SK-N-SH treated with all-trans-retinoic acid at 6 μM for 48 hours (cell line): ENCODE measurements at regions not wholly inside any gene's neighbourhood (a gene's known extent, or its start where the extent isn't known, plus 50 kb on each side); places are given as distances from the start of the nearest gene placed in this dataset.

Source experiments
- ATAC-seq: fragments of 200-7000 bp; cut with Tn5 transposase; 3 replicates; pipeline ENCODE4 v1.9.1; 2020; ENCODE audit warnings: mild to moderate bottlenecking, moderate library complexity
- BACH2 ChIP-seq: fragments of 250-450 bp; sonication (Bioruptor Pico); IDR thresholded peaks from 2 replicates; pipeline ENCODE4 v1.9.0; 2021; ENCODE audit warnings: mild to moderate bottlenecking, borderline replicate concordance
- CREB5 ChIP-seq: fragments of 250-450 bp; sonication (Bioruptor Pico); IDR thresholded peaks from 2 replicates; pipeline ENCODE4 v1.5.1; 2020; ENCODE audit warnings: low read depth, mild to moderate bottlenecking, moderate library complexity
- CSDC2 ChIP-seq: fragments of 250-450 bp; sonication (Bioruptor Pico); IDR thresholded peaks from 2 replicates; pipeline ENCODE4 v1.5.0; 2020; ENCODE audit warnings: mild to moderate bottlenecking, moderate library complexity
- CSRNP3 ChIP-seq: fragments of 250-450 bp; sonication (Bioruptor Pico); IDR thresholded peaks from 2 replicates; pipeline ENCODE4 v1.5.1; 2021; ENCODE audit warnings: mild to moderate bottlenecking, moderate library complexity
- ESRRG ChIP-seq: fragments of 250-450 bp; sonication (Bioruptor Pico); IDR thresholded peaks from 2 replicates; pipeline ENCODE4 v1.6.1; 2021; ENCODE audit warnings: mild to moderate bottlenecking
- GLIS3 ChIP-seq: fragments of 250-450 bp; sonication (Bioruptor Pico); IDR thresholded peaks from 2 replicates; pipeline ENCODE4 v1.5.0; 2020; ENCODE audit warnings: mild to moderate bottlenecking, moderate library complexity
- ISL1 ChIP-seq: fragments of 250-450 bp; sonication (Bioruptor Pico); IDR thresholded peaks from 2 replicates; pipeline ENCODE4 v2.1.2; 2022; ENCODE audit warnings: mild to moderate bottlenecking, moderate library complexity
- OSR1 ChIP-seq: fragments of 250-450 bp; sonication (Bioruptor Pico); IDR thresholded peaks from 2 replicates; pipeline ENCODE4 v1.8.0; 2022; ENCODE audit warnings: moderate library complexity, mild to moderate bottlenecking, inconsistent platforms
- PATZ1 ChIP-seq: fragments of 250-450 bp; sonication (Bioruptor Pico); IDR thresholded peaks from 2 replicates; pipeline ENCODE4 v1.8.0; 2020; ENCODE audit warnings: mild to moderate bottlenecking, moderate library complexity, borderline replicate concordance
- POU6F1 ChIP-seq: fragments of 250-450 bp; sonication (Bioruptor Pico); IDR thresholded peaks from 2 replicates; pipeline ENCODE4 v1.8.0; 2021; ENCODE audit warnings: low read depth, mild to moderate bottlenecking, moderate library complexity, borderline replicate concordance
- PPARA ChIP-seq: fragments of 250-450 bp; sonication (Bioruptor Pico); IDR thresholded peaks from 2 replicates; pipeline ENCODE4 v1.5.0; 2020; ENCODE audit warnings: mild to moderate bottlenecking, borderline replicate concordance
- RARB ChIP-seq: fragments of 250-450 bp; sonication (Bioruptor Pico); IDR thresholded peaks from 2 replicates; pipeline ENCODE4 v1.8.0; 2021; ENCODE audit warnings: mild to moderate bottlenecking, moderate library complexity
- SNAI2 ChIP-seq: fragments of 250-450 bp; sonication (Bioruptor Pico); IDR thresholded peaks from 2 replicates; pipeline ENCODE4 v1.5.0; 2020; ENCODE audit warnings: mild to moderate bottlenecking, moderate library complexity
- TCF4 ChIP-seq: fragments of 250-450 bp; sonication (Bioruptor Pico); IDR thresholded peaks from 2 replicates; pipeline ENCODE4 v1.8.0; 2021; ENCODE audit warnings: mild to moderate bottlenecking, moderate library complexity, borderline replicate concordance
- TOX ChIP-seq: fragments of 250-450 bp; sonication (Bioruptor Pico); IDR thresholded peaks from 2 replicates; pipeline ENCODE4 v1.8.0; 2021; ENCODE audit warnings: mild to moderate bottlenecking, moderate library complexity, borderline replicate concordance
- TSHZ2 ChIP-seq: fragments of 250-450 bp; sonication (Bioruptor Pico); IDR thresholded peaks from 2 replicates; pipeline ENCODE4 v1.5.0; 2020; ENCODE audit warnings: mild to moderate bottlenecking, moderate library complexity
- ZFP3 ChIP-seq: fragments of 250-450 bp; sonication (Bioruptor Pico); IDR thresholded peaks from 2 replicates; pipeline ENCODE4 v1.5.0; 2020; ENCODE audit warnings: mild to moderate bottlenecking, moderate library complexity
- ZFP30 ChIP-seq: fragments of 450-650 bp; formaldehyde crosslinking; IDR thresholded peaks from 2 replicates; pipeline ENCODE4 v1.5.0; 2022; ENCODE audit warnings: mild to moderate bottlenecking, moderate library complexity
- ZNF565 ChIP-seq: fragments of 450-650 bp; formaldehyde crosslinking; conservative IDR thresholded peaks from 2 replicates; pipeline ENCODE4 v1.5.0; 2020; ENCODE audit warnings: low read depth, mild to moderate bottlenecking, moderate library complexity
- ZNF70 ChIP-seq: fragments of 450-650 bp; formaldehyde crosslinking; IDR thresholded peaks from 2 replicates; pipeline ENCODE4 v1.5.0; 2020; ENCODE audit warnings: mild to moderate bottlenecking, moderate library complexity
- ZNF8 ChIP-seq: fragments of 450-650 bp; formaldehyde crosslinking; IDR thresholded peaks from 2 replicates; pipeline ENCODE4 v1.5.0; 2020; ENCODE audit warnings: mild to moderate bottlenecking, moderate library complexity

GRCh38 chr5:118439831-118440230 lies 548.5 kb downstream of the DTWD2 start:
- no peak for TF ChIP-seq ESRRG (CRISPR knock-in tag)
- no peak for TF ChIP-seq BACH2 (CRISPR knock-in tag)
- no peak for TF ChIP-seq GLIS3
- TF ChIP-seq PPARA (CRISPR knock-in tag): no peak
- no peak for TF ChIP-seq TSHZ2 (CRISPR knock-in tag)
- no peak for TF ChIP-seq OSR1
- no peak for TF ChIP-seq CREB5 (CRISPR knock-in tag)
- TF ChIP-seq CSDC2 (CRISPR knock-in tag): no peak
- no peak for TF ChIP-seq CSRNP3 (CRISPR knock-in tag)
- TF ChIP-seq PATZ1: no peak
- no peak for TF ChIP-seq SNAI2 (CRISPR knock-in tag)
- no peak for TF ChIP-seq ZFP30 (CRISPR knock-in tag)
- no peak for TF ChIP-seq ZFP3 (CRISPR knock-in tag)
- TF ChIP-seq ZNF565 (CRISPR knock-in tag): no peak
- TF ChIP-seq TCF4 (CRISPR knock-in tag): no peak
- no peak for ATAC-seq

- no peak for ATAC-seq
- no peak for TF ChIP-seq BACH2 (CRISPR knock-in tag)
- TF ChIP-seq ISL1: no peak
- TF ChIP-seq PATZ1: no peak
- TF ChIP-seq, all 23 proteins: peak for 0
Observed at GRCh38 chr5:118435131-118435530, 553.2 kb downstream of the DTWD2 start.

- ATAC-seq: no peak
- no peak for TF ChIP-seq ZFP3 (CRISPR knock-in tag)
- no peak for TF ChIP-seq SNAI2 (CRISPR knock-in tag)
- no peak for TF ChIP-seq OSR1
- TF ChIP-seq ZNF565 (CRISPR knock-in tag): no peak
- no peak for TF ChIP-seq TSHZ2 (CRISPR knock-in tag)
- no peak for TF ChIP-seq PATZ1
- no peak for TF ChIP-seq ISL1
- TF ChIP-seq RARB (CRISPR knock-in tag): no peak
- TF ChIP-seq BACH2 (CRISPR knock-in tag): no peak
- TF ChIP-seq CSDC2 (CRISPR knock-in tag): no peak
- TF ChIP-seq PPARA (CRISPR knock-in tag): no peak
- no peak for TF ChIP-seq ZNF70 (CRISPR knock-in tag)
- TF ChIP-seq ESRRG (CRISPR knock-in tag): no peak
- no peak for TF ChIP-seq ZFP30 (CRISPR knock-in tag)
- no peak for TF ChIP-seq ZNF8
- TF ChIP-seq TCF4 (CRISPR knock-in tag): no peak
- no peak for TF ChIP-seq POU6F1
- no peak for TF ChIP-seq TOX
Observed at GRCh38 chr5:118434522-118434921, 553.8 kb downstream of the DTWD2 start.
